K562 (cell line): ENCODE measurements at regions not wholly inside any gene's neighbourhood (a gene's known extent, or its start where the extent isn't known, plus 50 kb on each side); places are given as distances from the start of the nearest gene placed in this dataset.

Experiments
- ATF3 ChIP-seq, 2 experiments: fragments of 450-650 bp in 1 of 2; sonication (generic) in 1 of 2; formaldehyde crosslinking in 1 of 2; IDR thresholded peaks in 1 of 2; conservative IDR thresholded peaks in 1 of 2; 2 replicates each; pipeline versions ENCODE4 v1.6.1 to v1.8.1; 2016 to 2023; ENCODE audit warnings: mild to moderate bottlenecking in 2 of 2, moderate library complexity in 2 of 2, inconsistent platforms in 1 of 2, missing genetic modification reagents in 1 of 2
- BHLHE40 ChIP-seq: IDR thresholded peaks from 2 replicates; pipeline ENCODE4 v1.6.1; 2011; ENCODE audit warnings: low read length, improper control_type of control experiment
- CTCF ChIP-seq, 3 experiments: IDR thresholded peaks in 2 of 3; conservative IDR thresholded peaks in 1 of 3; 2 replicates each; pipeline ENCODE4 v1.5.1; 2011 to 2012; ENCODE audit warnings: low read length in 3 of 3, mild to moderate bottlenecking in 3 of 3, control low read depth in 2 of 3, improper control_type of control experiment in 1 of 3, inconsistent platforms in 1 of 3, low read depth in 1 of 3, mixed read lengths in 1 of 3, moderate library complexity in 1 of 3; ENCODE audit not compliant: insufficient read depth in 2 of 3
- CTCFL ChIP-seq: IDR thresholded peaks from 2 replicates; pipeline ENCODE4 v1.6.1; 2011; ENCODE audit warnings: borderline replicate concordance, low read depth, mild to moderate bottlenecking, moderate library complexity, low read length; ENCODE audit not compliant: insufficient read depth, poor library complexity, severe bottlenecking
- POLR2A ChIP-seq: fragments of 450-650 bp; conservative IDR thresholded peaks from 2 replicates; pipeline ENCODE4 v1.6.1; 2016
- POLR2G ChIP-seq: fragments of 200-400 bp; formaldehyde crosslinking; IDR thresholded peaks from 2 replicates; pipeline ENCODE4 v1.6.1; 2017; ENCODE audit warnings: low read depth, mild to moderate bottlenecking, antibody characterized with exemption, low read length, moderate library complexity
- PTRF ChIP-seq: fragments of 450-650 bp; IDR thresholded peaks from 2 replicates; pipeline ENCODE4 v1.6.1; 2016; ENCODE audit warnings: mild to moderate bottlenecking, missing genetic modification characterization, missing compliant biosample characterization
- RFX5 ChIP-seq: IDR thresholded peaks from 2 replicates; pipeline ENCODE4 v1.6.1; 2011; ENCODE audit warnings: low read depth, mild to moderate bottlenecking, improper control_type of control experiment, low read length
- SIN3B ChIP-seq: fragments of 450-650 bp; IDR thresholded peaks from 2 replicates; pipeline ENCODE4 v1.6.1; 2017; ENCODE audit warnings: low read depth, mild to moderate bottlenecking, moderate library complexity
- TAF7 ChIP-seq: fragments of 450-650 bp; IDR thresholded peaks from 2 replicates; pipeline ENCODE4 v1.6.1; 2016; ENCODE audit warnings: missing genetic modification characterization, missing compliant biosample characterization
- ZBTB7A ChIP-seq: IDR thresholded peaks from 2 replicates; pipeline ENCODE4 v1.6.1; 2011; ENCODE audit warnings: low read depth, mild to moderate bottlenecking, low read length, moderate library complexity, borderline replicate concordance; ENCODE audit not compliant: control insufficient read depth
- ZNF24 ChIP-seq: fragments of 450-650 bp; IDR thresholded peaks from 2 replicates; pipeline ENCODE4 v1.6.1; 2016

- TF ChIP-seq POLR2A (no peak), SIN3B (no peak), CTCF (IDR thresholded peaks at IDR 0.05 in 2 of 3, conservative IDR thresholded peaks at IDR 0.05 in 1 of 3; ENCODE audit: insufficient read depth in 2 of 3, low read depth in 1 of 3, low read length in 3 of 3) (no peak), PTRF (tag) (no peak), ZBTB7A (no peak), CTCFL (no peak), ATF3 (IDR thresholded peaks at IDR 0.05) (no peak), ATF3 (CRISPR knock-in tag; conservative IDR thresholded peaks at IDR 0.05) (no peak), BHLHE40 (no peak), POLR2G (no peak), RFX5 (no peak), ZNF24 (no peak), TAF7 (tag) (no peak)
Observed at GRCh38 chr5:90097082-90097477, 312.5 kb downstream of the CETN3 start.
